GM12878 (cell line): ENCODE measurements at regions not wholly inside any gene's neighbourhood (a gene's known extent, or its start where the extent isn't known, plus 50 kb on each side); places are given as distances from the start of the nearest gene placed in this dataset.

ENCODE experiments used
- ATAC-seq: fragments of 200-7000 bp; cut with Tn5 transposase; 3 replicates; pipeline ENCODE4 v1.9.1; 2020; ENCODE audit warnings: mild to moderate bottlenecking, moderate library complexity
- BruUV-seq: library from RNA; stranded (reverse); fragments of 400-500 nt; replicated peaks from 2 replicates; lab custom pipeline; 2021; lab: Mats Ljungman, UMichigan
- CTCF ChIA-PET: fragments of 300-600 bp; sonication (Branson Sonifier 250); formaldehyde crosslinking; extraction: SDS; loops from one replicate; lab custom pipeline; 2021; ENCODE audit warnings: inconsistent platforms; lab: Yijun Ruan, JAX
- POLR2A ChIA-PET: fragments of 350-600 bp; formaldehyde crosslinking; extraction: SDS; loops from one replicate; lab custom pipeline; 2021; ENCODE audit warnings: inconsistent platforms; lab: Charles Lee
- RAD21 ChIA-PET: fragments of 300-600 bp; sonication (Branson Sonifier 250); formaldehyde crosslinking; loops from one replicate; lab custom pipeline; 2023; ENCODE audit warnings: antibody characterized with exemption; ENCODE audit not compliant: unreplicated experiment; lab: Charles Lee
- SMC1A ChIA-PET: fragments of 300-600 bp; sonication (Branson Sonifier 250); formaldehyde crosslinking; loops from one replicate; lab custom pipeline; 2023; ENCODE audit not compliant: unreplicated experiment, uncharacterized antibody; lab: Charles Lee
- DNase-seq: peaks from one replicate; pipeline ENCODE4 v3.0.0-alpha.2; 2011; ENCODE audit warnings: low read depth, low spot score
- FAIRE-seq: peaks from 3 replicates; lab custom pipeline; 2011; peaks lifted over from hg19 to GRCh38; lab: Jason Lieb, UNC
- H2AFZ ChIP-seq: 2 replicates; pipeline ENCODE4 v1.6.0; 2011; ENCODE audit warnings: low read depth, low read length, control low read depth; ENCODE audit not compliant: control insufficient read depth
- H3K27ac ChIP-seq: 2 replicates; pipeline ENCODE4 v1.5.1; 2011; ENCODE audit warnings: control low read depth; ENCODE audit not compliant: control insufficient read depth, insufficient read depth
- H3K27me3 ChIP-seq, 2 experiments: replicated peaks in 1 of 2; 2 replicates each; pipeline versions ENCODE4 v1.6.0 to v1.6.1; 2011; ENCODE audit warnings: low read length in 1 of 2; ENCODE audit not compliant: control insufficient read depth in 2 of 2, insufficient read depth in 2 of 2
- H3K36me3 ChIP-seq, 2 experiments: 2 replicates each; pipeline ENCODE4 v1.5.1; 2011; ENCODE audit warnings: low read length in 1 of 2; ENCODE audit not compliant: control insufficient read depth in 2 of 2, insufficient read depth in 2 of 2
- H3K4me1 ChIP-seq: 2 replicates; pipeline ENCODE4 v1.6.1; 2011; ENCODE audit warnings: mild to moderate bottlenecking, low read length, moderate library complexity, mixed read lengths; ENCODE audit not compliant: control insufficient read depth, insufficient read depth
- H3K4me2 ChIP-seq: 2 replicates; pipeline ENCODE4 v1.6.0; 2011; ENCODE audit warnings: control low read depth; ENCODE audit not compliant: control insufficient read depth, insufficient read depth
- H3K4me3 ChIP-seq: fragments of 200-600 bp; sonication (generic); 2 replicates; pipeline ENCODE4 v1.5.1; 2016
- H3K79me2 ChIP-seq: 2 replicates; pipeline ENCODE4 v1.6.0; 2011; ENCODE audit warnings: low read length; ENCODE audit not compliant: control insufficient read depth, insufficient read depth
- H3K9ac ChIP-seq: 2 replicates; pipeline ENCODE4 v1.8.0; 2011; ENCODE audit warnings: low read length, control low read depth, mixed read lengths; ENCODE audit not compliant: control insufficient read depth, insufficient read depth
- H3K9me3 ChIP-seq: replicated peaks from 3 replicates; pipeline ENCODE4 v1.5.1; 2011; ENCODE audit warnings: mild to moderate bottlenecking, low read length; ENCODE audit not compliant: control insufficient read depth, insufficient read depth
- H4K20me1 ChIP-seq: 2 replicates; pipeline ENCODE4 v1.6.0; 2011; ENCODE audit not compliant: control insufficient read depth, insufficient read depth
- ASH2L ChIP-seq: fragments of 300-600, 200-600 bp; sonication (generic); IDR thresholded peaks from 2 replicates; pipeline ENCODE4 v1.6.1; 2017; ENCODE audit warnings: low read depth, mild to moderate bottlenecking, borderline replicate concordance
- BHLHE40 ChIP-seq, 2 experiments: fragments of 450-650 bp in 1 of 2; IDR thresholded peaks; 2 replicates each; pipeline ENCODE4 v1.6.1; 2011 to 2017; ENCODE audit warnings: low read depth in 2 of 2, borderline replicate concordance in 1 of 2, improper control_type of control experiment in 1 of 2, low read length in 1 of 2, mild to moderate bottlenecking in 1 of 2
- CBFB ChIP-seq: IDR thresholded peaks from 2 replicates; pipeline ENCODE4 v1.6.1; 2016; ENCODE audit warnings: antibody characterized with exemption, low read depth
- CEBPZ ChIP-seq: fragments of 150-350 bp; IDR thresholded peaks from 2 replicates; pipeline ENCODE4 v1.6.1; 2016; ENCODE audit warnings: low read depth, low read length
- CTCF ChIP-seq, 3 experiments: IDR thresholded peaks in 2 of 3; conservative IDR thresholded peaks in 1 of 3; 2 replicates each; pipeline ENCODE4 v1.5.1; 2011; ENCODE audit warnings: low read depth in 3 of 3, low read length in 3 of 3, mild to moderate bottlenecking in 3 of 3, control low read depth in 2 of 3, moderate library complexity in 2 of 3, inconsistent platforms in 1 of 3, mixed read lengths in 1 of 3; ENCODE audit not compliant: control insufficient read depth in 2 of 3, insufficient read depth in 1 of 3; ENCODE audit errors: extremely low read depth in 1 of 3
- PAX8 ChIP-seq: fragments of 450-650 bp; IDR thresholded peaks from 2 replicates; pipeline ENCODE4 v1.6.1; 2017; ENCODE audit warnings: mild to moderate bottlenecking, moderate library complexity
- PML ChIP-seq: IDR thresholded peaks from 2 replicates; pipeline ENCODE4 v1.6.1; 2012; ENCODE audit warnings: low read length, inconsistent platforms
- SMAD1 ChIP-seq: fragments of 450-650 bp; IDR thresholded peaks from 2 replicates; pipeline ENCODE4 v1.6.1; 2018; ENCODE audit warnings: mild to moderate bottlenecking, low read depth; ENCODE audit not compliant: partially characterized antibody
- ZNF622 ChIP-seq: fragments of 450-650 bp; IDR thresholded peaks from 2 replicates; pipeline ENCODE4 v1.6.1; 2017; ENCODE audit warnings: mild to moderate bottlenecking, inconsistent platforms
- WGBS: methylation state at CpG from one replicate; pipeline ENCODE4 v1.1.6; 2016; ENCODE audit warnings: low lambda C conversion rate; ENCODE audit not compliant: insufficient replicate concordance, insufficient coverage; ENCODE audit errors: missing lambda C conversion rate; 5-methylcytosine and 5-hydroxymethylcytosine counted together
- in situ Hi-C: fragments of 300-500 bp; cut with MboI; formaldehyde crosslinking; loops from 9 replicates; pipeline ENCODE4 v1.14.3; 2018; ENCODE audit warnings: mixed read lengths
- intact Hi-C: fragments of 100-400 bp; cut with micrococcal nuclease; formaldehyde crosslinking; loops from one replicate; pipeline ENCODE4 v1.14.2; 2022; ENCODE audit not compliant: unreplicated experiment

DNA sequence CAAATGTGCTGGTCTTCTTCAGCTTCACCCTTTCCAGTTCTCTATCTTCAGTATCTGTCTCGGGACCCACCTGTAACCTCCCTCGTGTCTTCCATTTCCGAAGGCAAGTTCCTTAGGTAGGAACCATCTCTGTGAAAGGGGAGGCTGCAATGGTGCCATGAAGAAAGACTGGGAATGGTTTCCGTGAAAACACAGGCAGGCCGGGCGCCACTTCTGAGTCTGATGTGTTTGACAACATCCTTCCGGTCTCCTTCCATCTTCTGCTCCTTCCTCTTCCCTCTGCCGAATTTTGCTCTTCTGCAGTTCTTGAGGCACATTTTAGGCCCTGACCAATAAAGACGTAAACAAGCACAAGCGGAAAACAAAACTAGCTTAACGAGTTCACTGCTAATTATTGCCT is 328.0 kb downstream of the THBS2 start (continued):
- TF ChIP-seq BHLHE40 (IDR thresholded peaks at IDR 0.05; ENCODE audit: borderline replicate concordance in 1 of 2, low read depth in 2 of 2, low read length in 1 of 2) (no peak), PAX8 (no peak), SMAD1 (no peak)

DNA sequence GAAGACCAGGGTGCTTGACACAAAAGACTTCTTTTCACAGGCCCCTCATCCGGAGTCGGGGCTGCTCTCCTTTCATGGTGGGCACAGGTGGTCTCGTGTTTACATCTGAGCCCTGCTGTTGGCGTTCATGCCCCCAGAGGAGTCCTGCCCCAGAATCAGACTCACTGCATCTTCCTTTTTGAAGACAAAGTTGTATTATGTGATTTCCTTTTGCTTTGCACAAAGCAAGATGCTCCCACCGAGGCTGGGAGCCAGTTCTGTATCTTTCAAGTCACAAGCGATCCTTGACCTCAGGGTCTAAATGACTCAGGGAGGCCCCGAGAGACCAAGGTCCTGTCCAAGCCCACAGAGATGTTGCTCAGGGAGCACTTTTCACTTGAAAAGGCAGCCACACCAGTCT is 330.5 kb downstream of the THBS2 start:
- intact Hi-C loops (no loop called here), in situ Hi-C loops (no loop called here)
- FAIRE-seq (no peak), DNase-seq (no peak), ATAC-seq (no peak)
- ChIA-PET POLR2A (no interaction called here), CTCF (no interaction called here), SMC1A (no interaction called here), RAD21 (no interaction called here)
- no peak for TF ChIP-seq PML
- TF ChIP-seq CBFB: no peak
- no peak for TF ChIP-seq ASH2L
- no TSS peak for BruUV-seq
- Histone ChIP-seq H4K20me1 (no peaks in the 10 kb centered on the region), H3K4me2 (no peak overlapping the region), H3K4me3 (no peak overlapping the region), H3K9me3 (no peaks in the 10 kb centered on the region), H3K27ac (no peak overlapping the region), H3K9ac (no peak overlapping the region), H3K79me2 (no peaks in the 10 kb centered on the region), H3K4me1 (no peaks in the 10 kb centered on the region), H2AFZ (no peak overlapping the region), H3K36me3 (no peaks in the 10 kb centered on the region), H3K27me3 (no peaks in the 10 kb centered on the region)
- WGBS: 18% methylated on average over 7 of the region's 7 CpGs

DNA sequence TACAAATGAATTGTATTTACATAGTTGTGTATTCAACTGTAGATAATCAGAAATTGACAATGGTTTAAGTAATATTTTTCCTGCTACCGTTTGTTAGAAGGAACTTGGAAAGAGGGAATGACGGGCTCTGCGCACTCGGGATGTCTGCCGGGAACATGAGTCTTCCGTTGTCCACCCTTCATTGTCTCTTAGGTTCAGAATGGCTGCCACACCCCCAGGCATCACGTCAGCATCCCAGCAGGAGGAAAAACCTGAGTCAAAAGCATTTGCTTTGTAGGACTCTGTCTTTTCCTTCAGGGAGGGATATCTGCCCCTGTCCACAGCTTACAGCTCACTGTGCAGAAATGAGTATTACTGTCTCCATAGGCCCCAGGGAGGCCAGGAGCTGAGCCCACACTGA is 331.2 kb downstream of the THBS2 start:
- ATAC-seq (no peak), DNase-seq (no peak), FAIRE-seq (no peak)
- H3K4me2 ChIP-seq: no peak overlapping the region
- ChIA-PET POLR2A (no interaction called here), SMC1A (no interaction called here), RAD21 (no interaction called here), CTCF (no interaction called here)
- H2AFZ ChIP-seq: no peak overlapping the region
- no peak overlapping the region for H3K9ac ChIP-seq
- no peaks in the 10 kb centered on the region for H3K9me3 ChIP-seq
- in situ Hi-C loops (no loop called here), intact Hi-C loops (no loop called here)
- H4K20me1 ChIP-seq: no peaks in the 10 kb centered on the region
- no peaks in the 10 kb centered on the region for H3K4me1 ChIP-seq
- H3K36me3 ChIP-seq: no peaks in the 10 kb centered on the region
- H3K27ac ChIP-seq: no peak overlapping the region
- no peaks in the 10 kb centered on the region for H3K27me3 ChIP-seq
- no TSS peak for BruUV-seq
- H3K4me3 ChIP-seq: no peak overlapping the region
- no peaks in the 10 kb centered on the region for H3K79me2 ChIP-seq
- WGBS: 78% methylated on average over 7 of the region's 7 CpGs
- TF ChIP-seq ZNF622 (no peak), CTCF (IDR thresholded peaks at IDR 0.05 in 2 of 3, conservative IDR thresholded peaks at IDR 0.05 in 1 of 3; ENCODE audit: control insufficient read depth in 2 of 3, extremely low read depth in 1 of 3, insufficient read depth in 1 of 3, low read depth in 3 of 3, low read length in 3 of 3) (no peak), CEBPZ (no peak)
